HCT116 (cell line): ENCODE measurements at regions not wholly inside any gene's neighbourhood (a gene's known extent, or its start where the extent isn't known, plus 50 kb on each side); places are given as distances from the start of the nearest gene placed in this dataset.

ENCODE experiments used
- ATAC-seq: fragments of 200-7000 bp; cut with Tn5 transposase; 2 replicates; pipeline ENCODE4 v1.9.1; 2020; ENCODE audit warnings: mild to moderate bottlenecking, moderate library complexity
- BruUV-seq: library from RNA; stranded (reverse); fragments of 400-500 nt; replicated peaks from 2 replicates; lab custom pipeline; 2021; lab: Mats Ljungman, UMichigan
- CTCF ChIA-PET: fragments of 300-600 bp; sonication (Branson Sonifier 250); formaldehyde crosslinking; loops from one replicate; lab custom pipeline; 2021; ENCODE audit warnings: antibody characterized with exemption; lab: Charles Lee
- POLR2A ChIA-PET: fragments of 300-600, 350-600 bp; sonication (Branson Sonifier 250); formaldehyde crosslinking; loops from one replicate; lab custom pipeline; 2021; ENCODE audit warnings: antibody characterized with exemption; lab: Charles Lee
- RAD21 ChIA-PET, 2 experiments: fragments of 300-600 bp; sonication (Branson Sonifier 250); formaldehyde crosslinking; loops; one replicate each; lab custom pipeline; 2023; ENCODE audit warnings: low total read pairs in 2 of 2; ENCODE audit not compliant: uncharacterized antibody in 2 of 2, unreplicated experiment in 2 of 2, low non-redundant PET in 1 of 2; lab: Charles Lee
- DNase-seq: peaks from one replicate; pipeline ENCODE4 v3.0.0-alpha.2; 2010; ENCODE audit warnings: low read depth, low spot score
- H2AFZ ChIP-seq: fragments of 200-600 bp; shearing (Covaris generic), sonication (generic); 2 replicates; pipeline ENCODE4 v1.6.1; 2017; ENCODE audit warnings: low read depth, mixed run types, mixed read lengths, antibody characterized with exemption, low read length; ENCODE audit not compliant: poor library complexity, severe bottlenecking
- H3K27ac ChIP-seq: 2 replicates; pipeline ENCODE4 v1.5.1; 2012; ENCODE audit warnings: low read depth, low read length
- H3K27me3 ChIP-seq: fragments of 200-600 bp; sonication (generic); 2 replicates; pipeline ENCODE4 v1.6.1; 2016; ENCODE audit warnings: mixed run types, low read length, mixed read lengths; ENCODE audit not compliant: insufficient read depth
- H3K36me3 ChIP-seq, 2 experiments: fragments of 200-500 bp in 1 of 2; fragments of 200-600 bp in 1 of 2; sonication (Bioruptor generic) in 1 of 2; sonication (generic) in 1 of 2; 2 replicates each; pipeline versions ENCODE4 v1.5.1 to v1.6.1; 2014 to 2016; ENCODE audit warnings: low read length in 2 of 2, inconsistent platforms in 1 of 2, mixed read lengths in 1 of 2, mixed run types in 1 of 2; ENCODE audit not compliant: insufficient read depth in 2 of 2, control insufficient read depth in 1 of 2
- H3K4me1 ChIP-seq, 2 experiments: fragments of 200-600 bp in 1 of 2; sonication (generic) in 1 of 2; 2 replicates each; pipeline versions ENCODE4 v1.5.1 to v1.6.1; 2012 to 2017; ENCODE audit warnings: low read length in 2 of 2, inconsistent platforms in 1 of 2, mild to moderate bottlenecking in 1 of 2, mixed read lengths in 1 of 2, mixed run types in 1 of 2, moderate library complexity in 1 of 2; ENCODE audit not compliant: insufficient read depth in 2 of 2, control insufficient read depth in 1 of 2
- H3K4me2 ChIP-seq: fragments of 200-600 bp; sonication (generic); 2 replicates; pipeline ENCODE4 v1.6.1; 2017; ENCODE audit warnings: mixed run types, low read length, mixed read lengths
- H3K4me3 ChIP-seq, 2 experiments: fragments of 200-600 bp in 1 of 2; sonication (generic) in 1 of 2; replicated peaks in 1 of 2; 2 replicates each; pipeline ENCODE4 v1.5.1; 2011 to 2016; ENCODE audit warnings: low read length in 2 of 2, control low read depth in 1 of 2, low read depth in 1 of 2, mild to moderate bottlenecking in 1 of 2, mixed read lengths in 1 of 2, mixed run types in 1 of 2
- H3K79me2 ChIP-seq: fragments of 200-600 bp; sonication (generic); 2 replicates; pipeline ENCODE4 v1.6.1; 2017; ENCODE audit warnings: mild to moderate bottlenecking, mixed run types, low read length, moderate library complexity, mixed read lengths; ENCODE audit not compliant: insufficient read depth
- H3K9ac ChIP-seq: fragments of 200-600 bp; sonication (generic); 2 replicates; pipeline ENCODE4 v1.6.1; 2016; ENCODE audit warnings: low read length, mixed read lengths
- H3K9me2 ChIP-seq: fragments of 200-600 bp; sonication (generic), shearing (Covaris generic); 2 replicates; pipeline ENCODE4 v1.6.1; 2017; ENCODE audit warnings: mixed run types, mild to moderate bottlenecking, moderate library complexity; ENCODE audit not compliant: insufficient read depth
- H3K9me3 ChIP-seq, 2 experiments: fragments of 200-500 bp in 1 of 2; fragments of 200-600 bp in 1 of 2; sonication (Bioruptor generic) in 1 of 2; sonication (generic) in 1 of 2; 2 replicates each; pipeline ENCODE4 v1.6.1; 2014 to 2017; ENCODE audit warnings: low read length in 2 of 2, mixed read lengths in 2 of 2, inconsistent platforms in 1 of 2, low read depth in 1 of 2, mild to moderate bottlenecking in 1 of 2, mixed run types in 1 of 2, moderate library complexity in 1 of 2; ENCODE audit not compliant: control insufficient read depth in 1 of 2, insufficient read depth in 1 of 2
- H4K20me1 ChIP-seq: fragments of 200-600 bp; sonication (generic), shearing (Covaris generic); 2 replicates; pipeline ENCODE4 v1.6.1; 2017; ENCODE audit warnings: mixed run types, mild to moderate bottlenecking, moderate library complexity; ENCODE audit not compliant: insufficient read depth
- EGR1 ChIP-seq: IDR thresholded peaks from 2 replicates; pipeline ENCODE4 v1.6.1; 2012; ENCODE audit warnings: low read depth
- EZH2 ChIP-seq: fragments of 200-600 bp; sonication (generic); IDR thresholded peaks from 2 replicates; pipeline ENCODE4 v1.6.1; 2017; ENCODE audit warnings: antibody characterized with exemption, mixed run types
- EZH2phosphoT487 ChIP-seq: fragments of 200-600 bp; IDR thresholded peaks from 2 replicates; pipeline ENCODE4 v1.6.1; 2018; ENCODE audit warnings: antibody characterized with exemption, borderline replicate concordance
- JUND ChIP-seq: IDR thresholded peaks from 2 replicates; pipeline ENCODE4 v1.6.1; 2012
- SIN3A ChIP-seq: IDR thresholded peaks from 2 replicates; pipeline ENCODE4 v1.6.1; 2012; ENCODE audit warnings: low read depth
- TCF7L2 ChIP-seq: IDR thresholded peaks from 2 replicates; pipeline ENCODE4 v1.7.0; 2011; ENCODE audit warnings: borderline replicate concordance, inconsistent platforms; ENCODE audit not compliant: insufficient read depth, insufficient read length; ENCODE audit errors: extremely low read depth
- YY1 ChIP-seq: IDR thresholded peaks from 2 replicates; pipeline ENCODE4 v1.6.1; 2011; ENCODE audit warnings: low read length, low read depth, moderate library complexity, mild to moderate bottlenecking; ENCODE audit not compliant: insufficient replicate concordance; ENCODE audit errors: extremely low read depth
- ZFX ChIP-seq: fragments of 450-650 bp; IDR thresholded peaks from 2 replicates; pipeline ENCODE4 v1.6.1; 2017
- intact Hi-C: fragments of 100-400 bp; cut with micrococcal nuclease; formaldehyde crosslinking; loops from 2 replicates; pipeline ENCODE4 v1.10.0; 2022
- TF ChIP-seq, protein P1 (sequence below): IDR thresholded peaks from 2 replicates; pipeline ENCODE4 v1.6.1; 2011; ENCODE audit warnings: mild to moderate bottlenecking, low read length, moderate library complexity; ENCODE audit not compliant: insufficient replicate concordance; ENCODE audit errors: extremely low read depth

- CTCF ChIA-PET: no interaction called here
- Histone ChIP-seq H3K9me3 (peaks cover 0 to 13% of the 10 kb centered on the region in 2 experiments; a peak in 2 of 4 replicates), H3K79me2 (no peaks in the 10 kb centered on the region), H3K9ac (no peak overlapping the region), H3K4me3 (no peak overlapping the region), H2AFZ (no peak overlapping the region), H3K36me3 (no peaks in the 10 kb centered on the region), H4K20me1 (no peaks in the 10 kb centered on the region), H3K4me1 (no peaks in the 10 kb centered on the region), H3K4me2 (no peak overlapping the region), H3K27ac (no peak overlapping the region), H3K27me3 (no peaks in the 10 kb centered on the region), H3K9me2 (no peaks in the 10 kb centered on the region)
- RAD21 ChIA-PET: no interaction called here
- TF ChIP-seq ZFX: no peak
- TF ChIP-seq, protein P1, sequence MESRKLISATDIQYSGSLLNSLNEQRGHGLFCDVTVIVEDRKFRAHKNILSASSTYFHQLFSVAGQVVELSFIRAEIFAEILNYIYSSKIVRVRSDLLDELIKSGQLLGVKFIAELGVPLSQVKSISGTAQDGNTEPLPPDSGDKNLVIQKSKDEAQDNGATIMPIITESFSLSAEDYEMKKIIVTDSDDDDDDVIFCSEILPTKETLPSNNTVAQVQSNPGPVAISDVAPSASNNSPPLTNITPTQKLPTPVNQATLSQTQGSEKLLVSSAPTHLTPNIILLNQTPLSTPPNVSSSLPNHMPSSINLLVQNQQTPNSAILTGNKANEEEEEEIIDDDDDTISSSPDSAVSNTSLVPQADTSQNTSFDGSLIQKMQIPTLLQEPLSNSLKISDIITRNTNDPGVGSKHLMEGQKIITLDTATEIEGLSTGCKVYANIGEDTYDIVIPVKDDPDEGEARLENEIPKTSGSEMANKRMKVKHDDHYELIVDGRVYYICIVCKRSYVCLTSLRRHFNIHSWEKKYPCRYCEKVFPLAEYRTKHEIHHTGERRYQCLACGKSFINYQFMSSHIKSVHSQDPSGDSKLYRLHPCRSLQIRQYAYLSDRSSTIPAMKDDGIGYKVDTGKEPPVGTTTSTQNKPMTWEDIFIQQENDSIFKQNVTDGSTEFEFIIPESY: no peak
- no peak for TF ChIP-seq SIN3A
- TF ChIP-seq EZH2: no peak
- TF ChIP-seq JUND: no peak
- no peak for TF ChIP-seq EGR1
- no peak for TF ChIP-seq TCF7L2
- TF ChIP-seq EZH2phosphoT487: no peak
- TF ChIP-seq YY1: no peak
- ATAC-seq (no peak), DNase-seq (no peak)
- POLR2A ChIA-PET: no interaction called here
- intact Hi-C loops: no loop called here
- no TSS peak for BruUV-seq
Measured at GRCh38 chr9:80426992-80427391, 855.2 kb downstream of the TLE4 start.
